PFSK-1 (cell line): ENCODE measurements at regions not wholly inside any gene's neighbourhood (a gene's known extent, or its start where the extent isn't known, plus 50 kb on each side); places are given as distances from the start of the nearest gene placed in this dataset.

ENCODE experiments used
- FOXP2 ChIP-seq: optimal IDR thresholded peaks from 2 replicates; pipeline ENCODE3; 2011; ENCODE audit warnings: borderline replicate concordance, control low read depth, inconsistent platforms; ENCODE audit not compliant: insufficient read depth; ENCODE audit errors: extremely low read length, extremely low read depth
- POLR2AphosphoS5 ChIP-seq: IDR thresholded peaks from 2 replicates; pipeline ENCODE4 v1.6.1; 2012; ENCODE audit warnings: low read depth, mild to moderate bottlenecking, control low read depth, low read length, moderate library complexity
- REST ChIP-seq, 2 experiments: IDR thresholded peaks; 2 replicates each; pipeline versions ENCODE4 v1.6.1 to v1.8.0; 2011 to 2012; ENCODE audit warnings: low read depth in 2 of 2, low read length in 2 of 2, control low read depth in 1 of 2, inconsistent platforms in 1 of 2, mild to moderate bottlenecking in 1 of 2, moderate library complexity in 1 of 2; ENCODE audit not compliant: insufficient read depth in 1 of 2
- SIN3A ChIP-seq: IDR thresholded peaks from 2 replicates; pipeline ENCODE4 v1.6.1; 2012; ENCODE audit warnings: mild to moderate bottlenecking, low read length, moderate library complexity, borderline replicate concordance; ENCODE audit not compliant: insufficient read depth
- TAF1 ChIP-seq: IDR thresholded peaks from 2 replicates; pipeline ENCODE4 v1.6.1; 2012; ENCODE audit warnings: low read length, control low read depth, borderline replicate concordance; ENCODE audit not compliant: insufficient read depth

GRCh38 chr7:125847055-125847454 lies 917.4 kb upstream of the POT1 start:
- TF ChIP-seq TAF1 (no peak), POLR2AphosphoS5 (no peak), REST (IDR thresholded peaks at IDR 0.05; ENCODE audit: insufficient read depth in 1 of 2, low read depth in 2 of 2, low read length in 2 of 2) (no peak), FOXP2 (no peak), SIN3A (no peak)
